Calu3 (cell line): ENCODE measurements at regions not wholly inside any gene's neighbourhood (a gene's known extent, or its start where the extent isn't known, plus 50 kb on each side); places are given as distances from the start of the nearest gene placed in this dataset.

ENCODE experiments used
- BruUV-seq: library from RNA; stranded (reverse); fragments of 400-500 nt; replicated peaks from 2 replicates; lab custom pipeline; 2021; lab: Mats Ljungman, UMichigan
- CTCF ChIA-PET: fragments of 300-600 bp; sonication (Branson Sonifier 250); formaldehyde crosslinking; loops from one replicate; lab custom pipeline; 2022; ENCODE audit warnings: antibody characterized with exemption; lab: Charles Lee
- DNase-seq: peaks from one replicate; pipeline ENCODE4 v3.0.0; 2022
- H3K27ac Mint-ChIP-seq: one replicate; pipeline ENCODE4 v1.8.0; 2022; ENCODE audit warnings: mixed read lengths; ENCODE audit not compliant: unreplicated experiment
- H3K27me3 Mint-ChIP-seq: one replicate; pipeline ENCODE4 v1.8.0; 2022; ENCODE audit warnings: mixed read lengths; ENCODE audit not compliant: unreplicated experiment
- H3K36me3 Mint-ChIP-seq: one replicate; pipeline ENCODE4 v1.8.0; 2022; ENCODE audit warnings: mild to moderate bottlenecking, moderate library complexity, mixed read lengths; ENCODE audit not compliant: insufficient read depth, unreplicated experiment
- H3K4me1 Mint-ChIP-seq: one replicate; pipeline ENCODE4 v1.8.0; 2022; ENCODE audit warnings: mild to moderate bottlenecking, low read depth, mixed read lengths; ENCODE audit not compliant: unreplicated experiment
- H3K4me3 Mint-ChIP-seq: one replicate; pipeline ENCODE4 v1.8.0; 2022; ENCODE audit warnings: mild to moderate bottlenecking, low read depth, moderate library complexity, mixed read lengths; ENCODE audit not compliant: unreplicated experiment
- H3K9me3 Mint-ChIP-seq: one replicate; pipeline ENCODE4 v1.8.0; 2022; ENCODE audit warnings: low read depth, mixed read lengths; ENCODE audit not compliant: unreplicated experiment
- intact Hi-C: fragments of 100-400 bp; cut with micrococcal nuclease; formaldehyde crosslinking; loops from one replicate; pipeline ENCODE4 v1.10.0; 2022; ENCODE audit not compliant: unreplicated experiment
- TF ChIP-seq, protein P1 (sequence below): fragments of 200-600 bp; IDR thresholded peaks from one replicate; pipeline ENCODE4 v1.8.0; 2022; ENCODE audit warnings: antibody characterized with exemption; ENCODE audit not compliant: unreplicated experiment

DNA sequence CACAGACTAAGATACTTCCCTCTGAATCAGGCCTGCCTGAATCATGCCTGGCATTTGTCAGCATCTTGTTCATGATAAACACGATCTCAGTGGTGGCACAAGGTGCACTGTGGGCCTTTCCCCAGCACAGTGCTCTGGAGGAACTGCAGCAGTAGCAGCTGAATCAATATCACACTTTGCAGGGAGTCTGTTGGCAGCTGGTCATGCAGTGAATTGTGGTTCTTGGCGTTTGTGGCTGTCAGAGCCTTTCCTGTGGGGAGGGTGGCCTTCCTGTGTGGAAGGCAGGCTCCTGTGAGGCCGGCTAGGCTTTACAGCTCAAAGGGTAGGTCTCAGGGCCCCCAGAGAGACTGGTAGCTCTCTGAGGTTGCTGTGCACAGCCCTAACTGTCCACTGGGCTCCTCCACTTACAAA lies 54.4 kb upstream of the TLE3 start:
- Mint-ChIP-seq H3K4me3 (no peak overlapping the region), H3K4me1 (no peaks in the 10 kb centered on the region), H3K27me3 (peaks cover 38% of the 10 kb centered on the region), H3K27ac (no peak overlapping the region), H3K36me3 (no peaks in the 10 kb centered on the region), H3K9me3 (no peaks in the 10 kb centered on the region)
- BruUV-seq, result no TSS peak
- no peak for DNase-seq
- intact Hi-C loops, result no loop called here
- CTCF ChIA-PET, result interaction anchor here (0.5 to 0.8 kb wide), 3 partner anchors 11 to 936 kb away, joined by 3 to 6 read pairs (median 4); no protein-coding TSS in a partner anchor
- TF ChIP-seq, protein P1, sequence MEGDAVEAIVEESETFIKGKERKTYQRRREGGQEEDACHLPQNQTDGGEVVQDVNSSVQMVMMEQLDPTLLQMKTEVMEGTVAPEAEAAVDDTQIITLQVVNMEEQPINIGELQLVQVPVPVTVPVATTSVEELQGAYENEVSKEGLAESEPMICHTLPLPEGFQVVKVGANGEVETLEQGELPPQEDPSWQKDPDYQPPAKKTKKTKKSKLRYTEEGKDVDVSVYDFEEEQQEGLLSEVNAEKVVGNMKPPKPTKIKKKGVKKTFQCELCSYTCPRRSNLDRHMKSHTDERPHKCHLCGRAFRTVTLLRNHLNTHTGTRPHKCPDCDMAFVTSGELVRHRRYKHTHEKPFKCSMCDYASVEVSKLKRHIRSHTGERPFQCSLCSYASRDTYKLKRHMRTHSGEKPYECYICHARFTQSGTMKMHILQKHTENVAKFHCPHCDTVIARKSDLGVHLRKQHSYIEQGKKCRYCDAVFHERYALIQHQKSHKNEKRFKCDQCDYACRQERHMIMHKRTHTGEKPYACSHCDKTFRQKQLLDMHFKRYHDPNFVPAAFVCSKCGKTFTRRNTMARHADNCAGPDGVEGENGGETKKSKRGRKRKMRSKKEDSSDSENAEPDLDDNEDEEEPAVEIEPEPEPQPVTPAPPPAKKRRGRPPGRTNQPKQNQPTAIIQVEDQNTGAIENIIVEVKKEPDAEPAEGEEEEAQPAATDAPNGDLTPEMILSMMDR, result no peak

- no TSS peak for BruUV-seq
- peaks cover 38% of the 10 kb centered on the region for H3K27me3 Mint-ChIP-seq
- H3K4me1 Mint-ChIP-seq, result no peaks in the 10 kb centered on the region
- CTCF ChIA-PET, result interaction anchor here (0.8 kb wide), 1 partner anchor 11 kb away, joined by 4 read pairs; no protein-coding TSS in a partner anchor
- no peak for DNase-seq
- intact Hi-C loops, result no loop called here
- no peak overlapping the region for H3K4me3 Mint-ChIP-seq
- H3K36me3 Mint-ChIP-seq, result no peaks in the 10 kb centered on the region
- no peak overlapping the region for H3K27ac Mint-ChIP-seq
- TF ChIP-seq, protein P1, result no peak
- no peaks in the 10 kb centered on the region for H3K9me3 Mint-ChIP-seq
Measured at GRCh38 chr15:70151462-70151861, 53.7 kb upstream of the TLE3 start.

DNA sequence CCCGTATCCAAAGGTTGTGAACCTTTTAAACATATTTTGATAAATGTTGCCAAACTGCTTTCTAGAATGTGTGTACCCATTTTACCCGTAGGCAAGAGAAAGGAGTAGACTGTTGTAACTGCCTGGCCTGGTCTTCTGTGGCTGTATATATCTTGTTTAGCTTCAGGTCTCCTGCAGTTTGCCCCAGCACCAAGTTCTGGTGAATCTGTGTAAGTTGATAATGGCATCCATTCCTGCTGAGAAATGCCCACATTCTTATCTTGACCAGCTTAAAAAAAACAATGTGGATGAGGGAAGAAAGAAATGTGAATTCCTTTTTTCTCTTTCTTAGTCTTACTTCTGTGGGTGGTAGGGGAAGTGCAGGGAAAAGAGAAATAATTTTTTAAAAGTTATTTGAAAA lies 53.3 kb upstream of the TLE3 start:
- DNase-seq, result no peak
- Mint-ChIP-seq H3K27ac (no peak overlapping the region), H3K27me3 (peaks cover 38% of the 10 kb centered on the region), H3K9me3 (no peaks in the 10 kb centered on the region), H3K4me3 (no peak overlapping the region), H3K36me3 (no peaks in the 10 kb centered on the region), H3K4me1 (no peaks in the 10 kb centered on the region)
- BruUV-seq, result no TSS peak
- CTCF ChIA-PET, result no interaction called here
- TF ChIP-seq, protein P1, result no peak
- intact Hi-C loops, result no loop called here

GRCh38 chr15:70150405-70150747 lies 52.7 kb upstream of the TLE3 start:
- Mint-ChIP-seq H3K4me1 (no peaks in the 10 kb centered on the region), H3K27me3 (peaks cover 38% of the 10 kb centered on the region), H3K27ac (no peak overlapping the region), H3K9me3 (no peaks in the 10 kb centered on the region), H3K4me3 (no peak overlapping the region), H3K36me3 (no peaks in the 10 kb centered on the region)
- intact Hi-C loops, result no loop called here
- no peak for DNase-seq
- no TSS peak for BruUV-seq
- TF ChIP-seq, protein P1, result no peak
- CTCF ChIA-PET, result no interaction called here
